H9 (cell line): ENCODE measurements at regions not wholly inside any gene's neighbourhood (a gene's known extent, or its start where the extent isn't known, plus 50 kb on each side); places are given as distances from the start of the nearest gene placed in this dataset.

Experiments used
- DNase-seq: peaks from one replicate; pipeline ENCODE4 v3.0.0-alpha.2; 2017
- H2AFZ ChIP-seq: one replicate; pipeline ENCODE4 v1.6.1; 2013; ENCODE audit warnings: mild to moderate bottlenecking, low read length, control low read depth, moderate library complexity
- H2AK5ac ChIP-seq: 2 replicates; pipeline ENCODE4 v1.6.1; 2013; ENCODE audit warnings: low read length, control low read depth, mixed read lengths; ENCODE audit not compliant: insufficient read length
- H2BK120ac ChIP-seq: one replicate; pipeline ENCODE4 v1.6.1; 2013; ENCODE audit warnings: low read depth, mild to moderate bottlenecking, low read length, control low read depth, inconsistent platforms; ENCODE audit not compliant: poor library complexity, severe bottlenecking
- H2BK12ac ChIP-seq: 2 replicates; pipeline ENCODE4 v1.6.1; 2013; ENCODE audit warnings: low read length, control low read depth, mixed read lengths, low read depth; ENCODE audit not compliant: insufficient read length
- H2BK15ac ChIP-seq: 2 replicates; pipeline ENCODE4 v1.6.1; 2013; ENCODE audit warnings: low read depth, low read length, control low read depth
- H2BK20ac ChIP-seq: one replicate; pipeline ENCODE4 v1.6.1; 2013; ENCODE audit warnings: low read depth, mild to moderate bottlenecking, low read length, control low read depth, inconsistent platforms; ENCODE audit not compliant: poor library complexity, severe bottlenecking
- H2BK5ac ChIP-seq: 2 replicates; pipeline ENCODE4 v1.6.1; 2013; ENCODE audit warnings: low read length, control low read depth, mixed read lengths; ENCODE audit not compliant: insufficient read length
- H3K14ac ChIP-seq: 2 replicates; pipeline ENCODE4 v1.6.1; 2013; ENCODE audit warnings: low read length, control low read depth; ENCODE audit not compliant: insufficient read depth
- H3K18ac ChIP-seq: 2 replicates; pipeline ENCODE4 v1.6.1; 2013; ENCODE audit warnings: low read depth, mild to moderate bottlenecking, mixed read lengths, low read length, control low read depth; ENCODE audit not compliant: insufficient read length
- H3K23ac ChIP-seq: 2 replicates; pipeline ENCODE4 v1.6.1; 2013; ENCODE audit warnings: low read length, control low read depth, mixed read lengths, low read depth; ENCODE audit not compliant: insufficient read length
- H3K23me2 ChIP-seq: 2 replicates; pipeline ENCODE4 v1.6.1; 2013; ENCODE audit warnings: low read depth, mild to moderate bottlenecking, mixed read lengths, low read length, control low read depth; ENCODE audit not compliant: insufficient read length, poor library complexity, severe bottlenecking
- H3K27ac ChIP-seq: 2 replicates; pipeline ENCODE4 v1.5.1; 2013; ENCODE audit warnings: low read length, control low read depth, mixed read lengths, low read depth; ENCODE audit not compliant: insufficient read length
- H3K27me3 ChIP-seq: 2 replicates; pipeline ENCODE4 v1.6.1; 2013; ENCODE audit warnings: low read length, control low read depth, inconsistent platforms; ENCODE audit not compliant: insufficient read depth
- H3K4ac ChIP-seq: 2 replicates; pipeline ENCODE4 v1.6.1; 2013; ENCODE audit warnings: low read depth, mild to moderate bottlenecking, control low read depth, inconsistent platforms, low read length, moderate library complexity
- H3K4me1 ChIP-seq: 2 replicates; pipeline ENCODE4 v1.6.1; 2013; ENCODE audit warnings: low read length, control low read depth, inconsistent platforms; ENCODE audit not compliant: insufficient read depth
- H3K4me2 ChIP-seq: 2 replicates; pipeline ENCODE4 v1.6.1; 2013; ENCODE audit warnings: low read length, control low read depth, mixed read lengths; ENCODE audit not compliant: insufficient read length, insufficient read depth
- H3K56ac ChIP-seq: 2 replicates; pipeline ENCODE4 v1.6.1; 2013; ENCODE audit warnings: low read depth, mild to moderate bottlenecking, mixed read lengths, low read length, control low read depth; ENCODE audit not compliant: insufficient read length
- H3K79me1 ChIP-seq: 2 replicates; pipeline ENCODE4 v1.6.1; 2013; ENCODE audit warnings: low read depth, mild to moderate bottlenecking, moderate library complexity, low read length, control low read depth, inconsistent platforms; ENCODE audit not compliant: insufficient read depth, poor library complexity, severe bottlenecking
- H3K79me2 ChIP-seq: 2 replicates; pipeline ENCODE4 v1.6.1; 2013; ENCODE audit warnings: low read length, control low read depth, inconsistent platforms; ENCODE audit not compliant: insufficient read depth
- H3K9ac ChIP-seq: 2 replicates; pipeline ENCODE4 v1.6.1; 2013; ENCODE audit warnings: low read length, control low read depth, mixed read lengths; ENCODE audit not compliant: insufficient read length; ENCODE audit errors: extremely low read depth
- H3K9me3 ChIP-seq: one replicate; pipeline ENCODE4 v1.6.1; 2013; ENCODE audit warnings: low read depth, low read length, inconsistent platforms; ENCODE audit not compliant: control insufficient read depth
- H3T11ph ChIP-seq: one replicate; pipeline ENCODE4 v1.6.1; 2013; ENCODE audit warnings: mild to moderate bottlenecking, low read length, control low read depth, inconsistent platforms
- H4K20me1 ChIP-seq: one replicate; pipeline ENCODE4 v1.6.1; 2013; ENCODE audit not compliant: control insufficient read depth, insufficient read length, insufficient read depth
- H4K5ac ChIP-seq: 2 replicates; pipeline ENCODE4 v1.6.1; 2013; ENCODE audit warnings: low read depth, mild to moderate bottlenecking, mixed read lengths, low read length, control low read depth; ENCODE audit not compliant: insufficient read length
- H4K8ac ChIP-seq: replicated peaks from 2 replicates; pipeline ENCODE4 v1.6.1; 2013; ENCODE audit warnings: low read length, control low read depth, mixed read lengths, low read depth; ENCODE audit not compliant: insufficient read length
- H4K91ac ChIP-seq: 2 replicates; pipeline ENCODE4 v1.6.1; 2013; ENCODE audit warnings: low read depth, mild to moderate bottlenecking, moderate library complexity, mixed read lengths, low read length, control low read depth; ENCODE audit not compliant: insufficient read length
- H3K27ac Mint-ChIP-seq, 3 experiments: 2 replicates in 2 of 3; 3 replicates in 1 of 3; pipeline ENCODE4 v1.8.0; 2020 to 2021; ENCODE audit warnings: mixed read lengths in 3 of 3, mild to moderate bottlenecking in 1 of 3, moderate library complexity in 1 of 3
- H3K27me3 Mint-ChIP-seq: 2 replicates; pipeline ENCODE4 v1.8.0; 2021; ENCODE audit warnings: low read depth, mild to moderate bottlenecking, moderate library complexity, mixed read lengths
- H3K36me3 Mint-ChIP-seq, 3 experiments: 2 replicates in 2 of 3; 3 replicates in 1 of 3; pipeline ENCODE4 v1.8.0; 2020 to 2021; ENCODE audit warnings: low read depth in 3 of 3, mixed read lengths in 3 of 3; ENCODE audit not compliant: insufficient read depth in 1 of 3
- H3K4me1 Mint-ChIP-seq, 2 experiments: 2 replicates each; pipeline ENCODE4 v1.8.0; 2020; ENCODE audit warnings: mixed read lengths in 2 of 2
- H3K4me3 Mint-ChIP-seq, 2 experiments: 2 replicates in 1 of 2; 3 replicates in 1 of 2; pipeline ENCODE4 v1.8.0; 2020 to 2021; ENCODE audit warnings: mild to moderate bottlenecking in 2 of 2, mixed read lengths in 2 of 2, moderate library complexity in 1 of 2
- H3K9me3 Mint-ChIP-seq, 2 experiments: 2 replicates in 1 of 2; 3 replicates in 1 of 2; pipeline ENCODE4 v1.8.0; 2020; ENCODE audit warnings: mild to moderate bottlenecking in 2 of 2, mixed read lengths in 2 of 2, moderate library complexity in 1 of 2
- WGBS: extraction: QIAGEN DNeasy Blood & Tissue Kit; methylation state at CpG from one replicate; pipeline ENCODE4 v1.1.7; 2013; ENCODE audit warnings: missing lambda C conversion rate, low lambda C conversion rate, mixed read lengths; ENCODE audit not compliant: insufficient read length; ENCODE audit errors: extremely low coverage; 5-methylcytosine and 5-hydroxymethylcytosine counted together
- TF ChIP-seq, protein P1 (sequence below): fragments of 200-600 bp; sonication (generic); conservative IDR thresholded peaks from 3 replicates; pipeline ENCODE4 v1.8.0; 2021; ENCODE audit warnings: antibody characterized with exemption, mild to moderate bottlenecking

DNA sequence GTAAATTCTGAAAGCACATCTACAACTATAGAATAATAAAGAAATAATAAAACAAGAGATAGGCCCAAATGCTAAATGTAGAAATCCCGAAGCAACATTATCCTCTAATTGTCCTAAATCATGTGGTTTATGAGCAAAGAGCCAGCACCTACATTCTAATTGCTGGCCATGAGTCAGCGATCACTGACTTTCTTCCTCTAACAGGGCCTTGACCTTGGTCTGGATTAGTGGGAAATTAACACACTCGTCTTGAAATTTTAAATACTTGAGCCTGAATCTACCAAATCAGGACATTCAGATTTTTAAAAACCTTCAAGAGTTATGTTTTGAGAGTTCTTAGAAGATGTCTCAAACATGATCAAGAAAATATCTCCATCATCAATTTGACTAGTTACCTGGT lies 727.6 kb downstream of the METTL15 start:
- H2BK5ac ChIP-seq: no peak overlapping the region
- no peak overlapping the region for H2AFZ ChIP-seq
- no peaks in the 10 kb centered on the region for H3K27me3 ChIP-seq
- H4K91ac ChIP-seq: no peak overlapping the region
- H2AK5ac ChIP-seq: no peak overlapping the region
- H4K20me1 ChIP-seq: no peaks in the 10 kb centered on the region
- no peak overlapping the region for H2BK20ac ChIP-seq
- H3K23ac ChIP-seq: no peak overlapping the region
- Mint-ChIP-seq H3K27me3 (no peaks in the 10 kb centered on the region), H3K36me3 (no peaks in the 10 kb centered on the region; a peak in 1 of 7 replicates), H3K4me1 (peaks cover 30 to 39% of the 10 kb centered on the region in 2 experiments), H3K9me3 (no peaks in the 10 kb centered on the region), H3K4me3 (no peak overlapping the region), H3K27ac (no peak overlapping the region)
- H3K14ac ChIP-seq: no peak overlapping the region
- no peak for DNase-seq
- H4K8ac ChIP-seq: no peak overlapping the region
- H2BK15ac ChIP-seq: no peak overlapping the region
- no peak overlapping the region for H3K56ac ChIP-seq
- no peak overlapping the region for H4K5ac ChIP-seq
- H3K18ac ChIP-seq: no peak overlapping the region
- no peak overlapping the region for H3T11ph ChIP-seq
- no peaks in the 10 kb centered on the region for H3K79me1 ChIP-seq
- H3K9ac ChIP-seq: no peak overlapping the region
- H3K4me1 ChIP-seq: peaks cover 10% of the 10 kb centered on the region
- no CpG with 5 or more reads among the region's 3 CpGs for WGBS
- TF ChIP-seq, protein P1, sequence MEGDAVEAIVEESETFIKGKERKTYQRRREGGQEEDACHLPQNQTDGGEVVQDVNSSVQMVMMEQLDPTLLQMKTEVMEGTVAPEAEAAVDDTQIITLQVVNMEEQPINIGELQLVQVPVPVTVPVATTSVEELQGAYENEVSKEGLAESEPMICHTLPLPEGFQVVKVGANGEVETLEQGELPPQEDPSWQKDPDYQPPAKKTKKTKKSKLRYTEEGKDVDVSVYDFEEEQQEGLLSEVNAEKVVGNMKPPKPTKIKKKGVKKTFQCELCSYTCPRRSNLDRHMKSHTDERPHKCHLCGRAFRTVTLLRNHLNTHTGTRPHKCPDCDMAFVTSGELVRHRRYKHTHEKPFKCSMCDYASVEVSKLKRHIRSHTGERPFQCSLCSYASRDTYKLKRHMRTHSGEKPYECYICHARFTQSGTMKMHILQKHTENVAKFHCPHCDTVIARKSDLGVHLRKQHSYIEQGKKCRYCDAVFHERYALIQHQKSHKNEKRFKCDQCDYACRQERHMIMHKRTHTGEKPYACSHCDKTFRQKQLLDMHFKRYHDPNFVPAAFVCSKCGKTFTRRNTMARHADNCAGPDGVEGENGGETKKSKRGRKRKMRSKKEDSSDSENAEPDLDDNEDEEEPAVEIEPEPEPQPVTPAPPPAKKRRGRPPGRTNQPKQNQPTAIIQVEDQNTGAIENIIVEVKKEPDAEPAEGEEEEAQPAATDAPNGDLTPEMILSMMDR: no peak
- no peak overlapping the region for H3K27ac ChIP-seq
- H3K4me2 ChIP-seq: no peak overlapping the region
- H3K79me2 ChIP-seq: no peaks in the 10 kb centered on the region
- H3K23me2 ChIP-seq: no peaks in the 10 kb centered on the region
- no peak overlapping the region for H3K4ac ChIP-seq
- no peak overlapping the region for H2BK12ac ChIP-seq
- no peaks in the 10 kb centered on the region for H3K9me3 ChIP-seq
- H2BK120ac ChIP-seq: no peak overlapping the region
